ENCODE measurements at regions not wholly inside any gene's neighbourhood (a gene's known extent, or its start where the extent isn't known, plus 50 kb on each side); places are given as distances from the start of the nearest gene placed in this dataset.

DNA sequence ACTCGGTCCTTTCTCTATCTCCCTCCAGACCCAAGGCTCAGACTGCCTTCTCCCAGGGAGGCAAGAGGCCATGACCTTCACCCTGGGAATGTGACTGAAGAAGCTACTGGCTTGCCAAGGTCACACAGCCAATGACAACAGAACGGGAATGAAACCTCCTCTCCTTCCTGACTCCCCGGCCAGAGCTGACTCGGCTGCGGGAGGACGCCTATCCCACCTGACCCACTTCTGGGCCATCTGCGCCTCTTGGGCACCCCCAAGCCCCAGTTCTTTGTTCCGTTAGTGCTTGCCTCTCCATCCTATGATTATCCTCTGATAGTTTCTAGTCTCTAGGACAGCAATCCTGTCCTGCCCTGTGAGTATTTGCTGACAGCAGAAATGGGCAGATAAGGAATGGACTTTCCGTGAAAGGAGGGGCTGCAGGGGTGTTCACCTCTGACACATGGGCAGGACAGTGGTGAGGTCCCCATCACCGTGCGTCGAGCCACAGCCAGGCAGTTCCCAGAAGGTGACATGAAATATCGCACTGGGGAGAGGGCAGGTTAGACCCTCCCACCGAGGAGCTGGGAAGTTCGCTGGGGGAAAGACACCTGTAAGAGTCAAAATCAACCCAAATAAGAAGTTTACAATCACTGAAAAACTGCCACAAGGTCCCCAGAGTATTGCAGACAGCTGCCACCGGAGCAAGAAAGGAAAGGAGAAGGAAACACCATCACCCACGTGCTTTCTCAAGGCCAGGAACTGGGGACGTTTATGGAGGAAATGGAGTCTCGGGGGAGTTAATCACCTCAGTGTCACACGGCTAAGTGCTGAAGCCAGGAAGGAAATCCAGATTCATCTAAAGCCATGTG, 63.0 kb downstream of the INSIG1 start:
- TF ChIP-seq, protein P1, sequence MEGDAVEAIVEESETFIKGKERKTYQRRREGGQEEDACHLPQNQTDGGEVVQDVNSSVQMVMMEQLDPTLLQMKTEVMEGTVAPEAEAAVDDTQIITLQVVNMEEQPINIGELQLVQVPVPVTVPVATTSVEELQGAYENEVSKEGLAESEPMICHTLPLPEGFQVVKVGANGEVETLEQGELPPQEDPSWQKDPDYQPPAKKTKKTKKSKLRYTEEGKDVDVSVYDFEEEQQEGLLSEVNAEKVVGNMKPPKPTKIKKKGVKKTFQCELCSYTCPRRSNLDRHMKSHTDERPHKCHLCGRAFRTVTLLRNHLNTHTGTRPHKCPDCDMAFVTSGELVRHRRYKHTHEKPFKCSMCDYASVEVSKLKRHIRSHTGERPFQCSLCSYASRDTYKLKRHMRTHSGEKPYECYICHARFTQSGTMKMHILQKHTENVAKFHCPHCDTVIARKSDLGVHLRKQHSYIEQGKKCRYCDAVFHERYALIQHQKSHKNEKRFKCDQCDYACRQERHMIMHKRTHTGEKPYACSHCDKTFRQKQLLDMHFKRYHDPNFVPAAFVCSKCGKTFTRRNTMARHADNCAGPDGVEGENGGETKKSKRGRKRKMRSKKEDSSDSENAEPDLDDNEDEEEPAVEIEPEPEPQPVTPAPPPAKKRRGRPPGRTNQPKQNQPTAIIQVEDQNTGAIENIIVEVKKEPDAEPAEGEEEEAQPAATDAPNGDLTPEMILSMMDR (IDR thresholded peaks at IDR 0.05; ENCODE audit: insufficient read depth, low read depth, low read length, missing control alignments), result no peak
- H3K4me3 ChIP-seq (ENCODE audit: low read length), result no peak overlapping the region
- no peak for DNase-seq (ENCODE audit: low read depth)

DNA sequence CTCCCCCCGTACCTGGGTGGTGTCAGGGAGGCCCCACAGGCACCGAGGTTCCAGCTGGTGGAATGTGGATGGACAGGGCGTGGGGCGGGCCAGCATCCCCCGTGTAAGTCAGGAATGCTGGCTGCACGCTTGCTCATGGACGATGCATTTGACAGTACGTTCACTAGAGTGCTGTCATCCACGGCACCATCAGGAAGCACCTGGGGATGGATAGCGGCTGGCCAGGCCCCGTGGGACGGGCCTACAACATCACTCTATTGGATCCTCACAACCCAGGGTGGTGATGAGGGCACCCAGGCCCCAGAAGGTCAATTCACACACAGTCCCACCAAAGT, 63.6 kb downstream of the INSIG1 start:
- TF ChIP-seq, protein P1 (IDR thresholded peaks at IDR 0.05; ENCODE audit: insufficient read depth, low read depth, low read length, missing control alignments), result no peak
- no peak overlapping the region for H3K4me3 ChIP-seq (ENCODE audit: low read length)

DNA sequence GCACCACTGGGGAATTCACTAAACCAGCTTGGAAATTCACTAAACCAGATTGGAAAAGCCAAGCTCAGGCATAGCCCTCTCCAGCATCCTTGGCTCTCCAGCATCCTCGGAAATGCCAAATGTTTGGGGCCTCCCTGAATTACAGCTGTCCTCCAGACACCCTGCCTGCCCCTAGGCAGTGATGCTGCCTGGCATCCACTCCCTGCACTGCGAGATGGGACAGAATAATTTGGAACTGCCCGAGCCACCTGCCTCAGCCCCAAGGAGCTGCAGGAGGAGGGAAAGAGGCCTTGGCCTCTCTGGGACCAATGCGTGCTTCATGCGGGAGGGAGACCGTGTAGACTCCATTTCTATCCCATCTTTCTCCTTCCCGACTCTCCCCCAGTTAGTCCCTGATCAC, 64.3 kb downstream of the INSIG1 start:
- DNase-seq (ENCODE audit: low read depth), result no peak
- TF ChIP-seq, protein P1 (IDR thresholded peaks at IDR 0.05; ENCODE audit: insufficient read depth, low read depth, low read length, missing control alignments), result no peak
- no peak overlapping the region for H3K4me3 ChIP-seq (ENCODE audit: low read length)

More for the DNA sequence above, 63.6 kb downstream of the INSIG1 start:
- no peak for DNase-seq (ENCODE audit: low read depth)

DNA sequence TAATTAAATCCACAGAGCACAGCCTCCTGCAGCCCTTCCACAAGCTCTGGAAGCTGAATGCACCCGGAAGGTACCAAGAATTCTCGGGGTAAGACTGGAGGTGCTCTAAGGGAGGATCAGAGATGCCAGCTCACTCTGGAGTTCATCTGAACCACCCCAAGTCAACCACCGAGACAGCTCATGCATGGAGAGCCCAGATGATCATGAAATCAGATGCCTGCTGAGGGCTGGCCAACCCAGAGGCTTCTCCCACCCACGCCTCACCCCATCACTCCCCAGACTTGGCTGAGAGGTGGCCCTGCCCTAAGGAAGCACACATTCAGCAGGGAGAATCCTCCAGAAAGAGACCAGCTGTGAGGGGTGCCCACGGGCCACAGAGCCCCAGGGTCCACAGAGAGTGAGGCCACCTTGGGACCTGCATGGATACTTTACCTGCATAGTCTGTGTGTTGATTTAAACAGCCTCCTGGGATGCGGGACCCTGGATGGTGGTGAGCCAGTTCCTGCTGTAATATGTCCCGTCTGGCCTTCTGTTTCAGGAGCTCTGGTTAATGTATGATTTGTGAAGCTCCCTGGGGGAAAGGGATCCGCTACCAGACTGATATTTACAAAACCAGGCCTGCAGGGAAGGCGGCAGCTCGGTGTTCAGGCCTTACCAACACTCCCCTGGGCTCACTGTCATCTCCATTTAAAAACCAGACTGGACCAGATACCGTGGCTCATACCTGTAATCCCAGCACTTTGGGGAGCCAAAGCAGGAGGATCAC, 64.9 kb downstream of the INSIG1 start:
- no peak for DNase-seq (ENCODE audit: low read depth)
- TF ChIP-seq, protein P1 (IDR thresholded peaks at IDR 0.05; ENCODE audit: insufficient read depth, low read depth, low read length, missing control alignments), result no peak
- H3K4me3 ChIP-seq (ENCODE audit: low read length), result no peak overlapping the region

DNA sequence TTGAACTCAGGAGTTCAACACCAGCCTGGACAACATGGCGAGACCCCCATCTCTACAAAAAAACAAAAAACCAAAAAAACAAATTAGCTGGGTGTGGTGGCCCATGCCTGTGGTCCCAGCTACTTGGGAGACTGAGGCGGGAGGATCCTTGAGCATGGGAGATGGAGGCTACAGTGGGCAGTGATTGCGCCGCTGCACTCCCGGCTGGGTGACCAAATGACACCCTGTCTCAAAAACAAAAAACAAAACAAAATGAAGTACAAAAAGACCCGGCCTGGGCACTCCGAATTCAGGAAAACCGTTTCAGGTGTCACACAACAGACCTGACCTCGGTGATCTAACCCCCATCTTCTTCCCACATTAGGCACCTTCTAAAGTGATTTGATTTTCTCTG, 65.5 kb downstream of the INSIG1 start:
- no peak overlapping the region for H3K4me3 ChIP-seq (ENCODE audit: low read length)
- DNase-seq (ENCODE audit: low read depth), result no peak
- TF ChIP-seq, protein P1 (IDR thresholded peaks at IDR 0.05; ENCODE audit: insufficient read depth, low read depth, low read length, missing control alignments), result no peak

DNA sequence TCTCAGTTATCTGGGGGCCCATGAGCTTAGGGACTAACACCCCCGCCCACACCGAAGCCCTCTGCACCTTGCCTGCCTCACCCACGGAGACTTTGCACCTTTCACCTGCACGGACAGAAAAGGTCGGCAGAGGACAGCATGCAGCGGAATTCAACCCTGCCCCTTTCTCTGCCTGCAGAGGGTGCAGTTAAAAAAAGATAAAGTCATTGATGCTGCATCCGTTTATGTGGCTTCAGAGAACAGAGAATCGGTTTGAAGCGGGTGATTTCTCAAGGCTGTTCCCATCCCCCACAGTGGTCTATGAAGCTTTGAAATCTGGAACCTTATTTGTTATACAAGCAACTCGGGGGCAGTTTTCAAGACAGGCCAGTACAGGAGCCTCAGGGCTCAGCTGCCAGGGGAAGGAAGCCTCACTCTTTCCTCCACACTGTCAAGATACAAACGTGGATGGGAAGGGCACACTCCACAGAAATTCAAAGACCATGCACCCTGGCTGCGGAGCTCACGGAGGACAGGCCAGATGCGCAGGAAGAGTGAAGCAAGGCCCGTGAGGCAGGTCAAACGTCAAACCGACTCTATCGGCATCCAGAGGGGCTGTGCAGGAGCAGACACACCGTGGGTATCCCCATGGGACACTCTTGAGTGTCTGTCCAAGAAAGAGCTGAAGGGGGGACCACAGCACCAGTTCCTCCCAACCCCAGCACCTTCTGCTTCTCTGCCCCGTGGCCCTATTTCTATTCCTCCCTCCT, 66.3 kb downstream of the INSIG1 start:
- TF ChIP-seq, protein P1 (IDR thresholded peaks at IDR 0.05; ENCODE audit: insufficient read depth, low read depth, low read length, missing control alignments), result no peak
- DNase-seq (ENCODE audit: low read depth), result no peak
- no peak overlapping the region for H3K4me3 ChIP-seq (ENCODE audit: low read length)
